Breast epithelium (tissue), 4 donors: ENCODE measurements at regions not wholly inside any gene's neighbourhood (a gene's known extent, or its start where the extent isn't known, plus 50 kb on each side); places are given as distances from the start of the nearest gene placed in this dataset.

Source experiments
- DNase-seq, 2 donors: peaks; one replicate each; pipeline ENCODE4 v3.0.0-alpha.2; 2019; ENCODE audit warnings: low spot score in 2 of 2
- H3K27ac ChIP-seq, 2 donors: fragments of 200-600 bp; sonication (generic) in 1 of 2; one replicate each; pipeline ENCODE4 v1.5.1; 2016 to 2019; ENCODE audit warnings: mild to moderate bottlenecking in 1 of 2
- H3K27me3 ChIP-seq, 2 donors: fragments of 200-600 bp; sonication (generic) in 1 of 2; one replicate each; pipeline versions ENCODE4 v1.5.1 to v1.6.0; 2017 to 2019; ENCODE audit warnings: control low read depth in 1 of 2, mild to moderate bottlenecking in 1 of 2
- H3K36me3 ChIP-seq: fragments of 200-600 bp; one replicate; pipeline ENCODE4 v1.5.1; 2019
- H3K4me1 ChIP-seq, 2 donors: fragments of 200-600 bp; sonication (generic); one replicate each; pipeline ENCODE4 v1.5.1; 2016 to 2019; ENCODE audit warnings: control low read depth in 1 of 2
- H3K4me3 ChIP-seq, 3 donors: fragments of 200-600 bp; sonication (generic); 1 replicate in 2 of 3; 2 replicates in 1 of 3; pipeline ENCODE4 v1.5.1; 2016 to 2019; ENCODE audit warnings: mild to moderate bottlenecking in 3 of 3, moderate library complexity in 2 of 3
- H3K9me3 ChIP-seq, 2 donors: fragments of 200-600 bp; sonication (generic) in 1 of 2; one replicate each; pipeline ENCODE4 v1.5.1; 2016 to 2019; ENCODE audit warnings: control low read depth in 1 of 2
- CTCF ChIP-seq, 3 donors: fragments of 450-650 bp; IDR thresholded peaks; one replicate each; pipeline ENCODE4 v1.5.1; 2016 to 2017; ENCODE audit warnings: antibody characterized with exemption in 3 of 3, mild to moderate bottlenecking in 3 of 3, moderate library complexity in 3 of 3
- POLR2A ChIP-seq: fragments of 450-650 bp; IDR thresholded peaks from one replicate; pipeline ENCODE4 v1.6.1; 2016; ENCODE audit warnings: antibody characterized with exemption, mild to moderate bottlenecking, moderate library complexity
- POLR2AphosphoS5 ChIP-seq, 3 donors: sonication (generic); formaldehyde crosslinking; IDR thresholded peaks; one replicate each; pipeline ENCODE4 v1.6.1; 2017; ENCODE audit warnings: antibody characterized with exemption in 3 of 3
- intact Hi-C: fragments of 100-400 bp; cut with DNase I; formaldehyde crosslinking; loops from one replicate; pipeline ENCODE4 v1.15.1; 2023; ENCODE audit warnings: low total_unique reads

- Histone ChIP-seq H3K4me1 (no peaks in the 10 kb centered on the region), H3K27ac (no peak overlapping the region), H3K36me3 (no peaks in the 10 kb centered on the region), H3K9me3 (no peaks in the 10 kb centered on the region), H3K27me3 (no peaks in the 10 kb centered on the region), H3K4me3 (no peak overlapping the region)
- no peak for TF ChIP-seq CTCF (IDR thresholded peaks at IDR 0.05)
- TF ChIP-seq POLR2A = no peak
- TF ChIP-seq POLR2AphosphoS5 (IDR thresholded peaks at IDR 0.05) = no peak
- DNase-seq = no peak
- intact Hi-C loops = no loop called here
Observed at GRCh38 chr16:10321407-10322387, 64.2 kb upstream of the ATF7IP2 start.

GRCh38 chr16:10322723-10323527 lies 62.9 kb upstream of the ATF7IP2 start:
- no peaks in the 10 kb centered on the region for H3K4me1 ChIP-seq
- H3K4me3 ChIP-seq = no peak overlapping the region
- no peaks in the 10 kb centered on the region for H3K9me3 ChIP-seq
- intact Hi-C loops = no loop called here
- TF ChIP-seq POLR2AphosphoS5 (IDR thresholded peaks at IDR 0.05) (no peak), POLR2A (no peak), CTCF (IDR thresholded peaks at IDR 0.05) (no peak)
- no peaks in the 10 kb centered on the region for H3K27me3 ChIP-seq
- H3K27ac ChIP-seq = no peak overlapping the region
- DNase-seq = no peak
- H3K36me3 ChIP-seq = no peaks in the 10 kb centered on the region

GRCh38 chr16:10323528-10323869 lies 62.4 kb upstream of the ATF7IP2 start:
- TF ChIP-seq POLR2AphosphoS5 (IDR thresholded peaks at IDR 0.05) = no peak
- no peak for TF ChIP-seq CTCF (IDR thresholded peaks at IDR 0.05)
- no peak for TF ChIP-seq POLR2A
- no peak for DNase-seq
- Histone ChIP-seq H3K9me3 (no peaks in the 10 kb centered on the region), H3K27ac (no peak overlapping the region), H3K4me1 (no peaks in the 10 kb centered on the region), H3K4me3 (no peak overlapping the region), H3K36me3 (no peaks in the 10 kb centered on the region), H3K27me3 (no peaks in the 10 kb centered on the region)
- intact Hi-C loops = no loop called here

GRCh38 chr16:10324210-10324609 lies 61.7 kb upstream of the ATF7IP2 start:
- no peak overlapping the region for H3K4me3 ChIP-seq
- no peak for TF ChIP-seq POLR2AphosphoS5 (IDR thresholded peaks at IDR 0.05)
- no peak for TF ChIP-seq CTCF (IDR thresholded peaks at IDR 0.05)

More at GRCh38 chr16:10324210-10324609, 61.7 kb upstream of the ATF7IP2 start:
- Histone ChIP-seq H3K27me3 (no peaks in the 10 kb centered on the region), H3K36me3 (no peaks in the 10 kb centered on the region), H3K27ac (no peak overlapping the region), H3K4me1 (no peaks in the 10 kb centered on the region), H3K9me3 (no peaks in the 10 kb centered on the region)
- intact Hi-C loops = no loop called here
- DNase-seq = no peak
